ENCODE measurements at regions not wholly inside any gene's neighbourhood (a gene's known extent, or its start where the extent isn't known, plus 50 kb on each side); places are given as distances from the start of the nearest gene placed in this dataset.

GRCh38 chr3:182487143-182487542 lies 306.2 kb upstream of the ATP11B start:
- no peak for TF ChIP-seq CTCF (IDR thresholded peaks at IDR 0.05; ENCODE audit: extremely low read depth in 1 of 2, insufficient read depth in 1 of 2, low read depth in 1 of 2, low read length in 2 of 2)
- TF ChIP-seq POLR2AphosphoS5 (IDR thresholded peaks at IDR 0.05; ENCODE audit: insufficient read depth, low read depth, low read length): no peak
- TF ChIP-seq POLR2A (IDR thresholded peaks at IDR 0.05; ENCODE audit: low read depth, low read length): no peak
